Calu3 (cell line): ENCODE measurements at regions not wholly inside any gene's neighbourhood (a gene's known extent, or its start where the extent isn't known, plus 50 kb on each side); places are given as distances from the start of the nearest gene placed in this dataset.

Source experiments
- BruUV-seq: library from RNA; stranded (reverse); fragments of 400-500 nt; replicated peaks from 2 replicates; lab custom pipeline; 2021; lab: Mats Ljungman, UMichigan
- CTCF ChIA-PET: fragments of 300-600 bp; sonication (Branson Sonifier 250); formaldehyde crosslinking; loops from one replicate; lab custom pipeline; 2022; ENCODE audit warnings: antibody characterized with exemption; lab: Charles Lee
- DNase-seq: peaks from one replicate; pipeline ENCODE4 v3.0.0; 2022
- H3K27ac Mint-ChIP-seq: one replicate; pipeline ENCODE4 v1.8.0; 2022; ENCODE audit warnings: mixed read lengths; ENCODE audit not compliant: unreplicated experiment
- H3K27me3 Mint-ChIP-seq: one replicate; pipeline ENCODE4 v1.8.0; 2022; ENCODE audit warnings: mixed read lengths; ENCODE audit not compliant: unreplicated experiment
- H3K36me3 Mint-ChIP-seq: one replicate; pipeline ENCODE4 v1.8.0; 2022; ENCODE audit warnings: mild to moderate bottlenecking, moderate library complexity, mixed read lengths; ENCODE audit not compliant: insufficient read depth, unreplicated experiment
- H3K4me1 Mint-ChIP-seq: one replicate; pipeline ENCODE4 v1.8.0; 2022; ENCODE audit warnings: mild to moderate bottlenecking, low read depth, mixed read lengths; ENCODE audit not compliant: unreplicated experiment
- H3K4me3 Mint-ChIP-seq: one replicate; pipeline ENCODE4 v1.8.0; 2022; ENCODE audit warnings: mild to moderate bottlenecking, low read depth, moderate library complexity, mixed read lengths; ENCODE audit not compliant: unreplicated experiment
- H3K9me3 Mint-ChIP-seq: one replicate; pipeline ENCODE4 v1.8.0; 2022; ENCODE audit warnings: low read depth, mixed read lengths; ENCODE audit not compliant: unreplicated experiment
- intact Hi-C: fragments of 100-400 bp; cut with micrococcal nuclease; formaldehyde crosslinking; loops from one replicate; pipeline ENCODE4 v1.10.0; 2022; ENCODE audit not compliant: unreplicated experiment
- TF ChIP-seq, protein P1 (sequence below): fragments of 200-600 bp; IDR thresholded peaks from one replicate; pipeline ENCODE4 v1.8.0; 2022; ENCODE audit warnings: antibody characterized with exemption; ENCODE audit not compliant: unreplicated experiment

- intact Hi-C loops, result no loop called here
Measured at GRCh38 chr4:3700223-3700622, 66.0 kb upstream of the ADRA2C start.

GRCh38 chr4:3699678-3700077 lies 66.5 kb upstream of the ADRA2C start:
- TF ChIP-seq, protein P1, sequence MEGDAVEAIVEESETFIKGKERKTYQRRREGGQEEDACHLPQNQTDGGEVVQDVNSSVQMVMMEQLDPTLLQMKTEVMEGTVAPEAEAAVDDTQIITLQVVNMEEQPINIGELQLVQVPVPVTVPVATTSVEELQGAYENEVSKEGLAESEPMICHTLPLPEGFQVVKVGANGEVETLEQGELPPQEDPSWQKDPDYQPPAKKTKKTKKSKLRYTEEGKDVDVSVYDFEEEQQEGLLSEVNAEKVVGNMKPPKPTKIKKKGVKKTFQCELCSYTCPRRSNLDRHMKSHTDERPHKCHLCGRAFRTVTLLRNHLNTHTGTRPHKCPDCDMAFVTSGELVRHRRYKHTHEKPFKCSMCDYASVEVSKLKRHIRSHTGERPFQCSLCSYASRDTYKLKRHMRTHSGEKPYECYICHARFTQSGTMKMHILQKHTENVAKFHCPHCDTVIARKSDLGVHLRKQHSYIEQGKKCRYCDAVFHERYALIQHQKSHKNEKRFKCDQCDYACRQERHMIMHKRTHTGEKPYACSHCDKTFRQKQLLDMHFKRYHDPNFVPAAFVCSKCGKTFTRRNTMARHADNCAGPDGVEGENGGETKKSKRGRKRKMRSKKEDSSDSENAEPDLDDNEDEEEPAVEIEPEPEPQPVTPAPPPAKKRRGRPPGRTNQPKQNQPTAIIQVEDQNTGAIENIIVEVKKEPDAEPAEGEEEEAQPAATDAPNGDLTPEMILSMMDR, result no peak
- CTCF ChIA-PET, result no interaction called here
- BruUV-seq, result no TSS peak
- Mint-ChIP-seq H3K4me3 (no peak overlapping the region), H3K4me1 (no peaks in the 10 kb centered on the region), H3K27me3 (peaks cover 90% of the 10 kb centered on the region), H3K36me3 (no peaks in the 10 kb centered on the region), H3K27ac (no peak overlapping the region), H3K9me3 (peaks cover 2% of the 10 kb centered on the region)
- intact Hi-C loops, result no loop called here
- no peak for DNase-seq

More at GRCh38 chr4:3700223-3700622, 66.0 kb upstream of the ADRA2C start:
- peaks cover 89% of the 10 kb centered on the region for H3K27me3 Mint-ChIP-seq
- H3K27ac Mint-ChIP-seq, result no peak overlapping the region
- H3K9me3 Mint-ChIP-seq, result no peaks in the 10 kb centered on the region
- H3K4me1 Mint-ChIP-seq, result no peaks in the 10 kb centered on the region
- no peak overlapping the region for H3K4me3 Mint-ChIP-seq
- CTCF ChIA-PET, result no interaction called here
- no peaks in the 10 kb centered on the region for H3K36me3 Mint-ChIP-seq
- DNase-seq, result no peak
- BruUV-seq, result no TSS peak
- TF ChIP-seq, protein P1, result no peak

DNA sequence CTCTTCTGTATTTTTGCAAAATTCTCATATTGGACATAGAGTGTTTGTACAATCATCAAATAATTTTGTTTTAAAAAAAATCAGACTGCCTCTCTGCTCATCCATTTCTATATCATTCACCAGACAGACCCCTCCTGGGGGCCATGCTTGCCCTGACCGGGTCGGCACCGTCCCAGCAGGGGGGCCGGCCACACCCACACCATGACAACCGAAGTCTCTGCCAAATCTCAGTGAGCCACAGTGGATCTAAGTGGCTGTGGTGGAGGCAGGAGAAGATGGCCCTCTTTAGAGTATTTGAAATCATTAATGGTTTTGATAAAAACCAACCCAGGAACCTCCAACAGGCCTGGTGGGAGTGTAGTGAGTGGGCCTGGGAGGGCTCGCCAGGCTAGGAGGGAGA lies 66.9 kb upstream of the ADRA2C start:
- CTCF ChIA-PET, result no interaction called here
- TF ChIP-seq, protein P1, result no peak
- intact Hi-C loops, result no loop called here
- BruUV-seq, result no TSS peak
- Mint-ChIP-seq H3K27me3 (peaks cover 90% of the 10 kb centered on the region), H3K27ac (no peak overlapping the region), H3K9me3 (peaks cover 2% of the 10 kb centered on the region), H3K36me3 (no peaks in the 10 kb centered on the region), H3K4me3 (no peak overlapping the region), H3K4me1 (no peaks in the 10 kb centered on the region)
- DNase-seq, result no peak

- Mint-ChIP-seq H3K27ac (no peak overlapping the region), H3K36me3 (no peaks in the 10 kb centered on the region), H3K27me3 (peaks cover 86% of the 10 kb centered on the region), H3K4me1 (no peaks in the 10 kb centered on the region), H3K4me3 (no peak overlapping the region), H3K9me3 (peaks cover 2% of the 10 kb centered on the region)
- TF ChIP-seq, protein P1, result no peak
- no TSS peak for BruUV-seq
- no peak for DNase-seq
- intact Hi-C loops, result no loop called here
- CTCF ChIA-PET, result no interaction called here
Measured at GRCh38 chr4:3697033-3697432, 69.2 kb upstream of the ADRA2C start.
